GM12878 (cell line): ENCODE measurements at regions not wholly inside any gene's neighbourhood (a gene's known extent, or its start where the extent isn't known, plus 50 kb on each side); places are given as distances from the start of the nearest gene placed in this dataset.

Experiments
- ATAC-seq: fragments of 200-7000 bp; cut with Tn5 transposase; 3 replicates; pipeline ENCODE4 v1.9.1; 2020; ENCODE audit warnings: mild to moderate bottlenecking, moderate library complexity
- BruUV-seq: library from RNA; stranded (reverse); fragments of 400-500 nt; replicated peaks from 2 replicates; lab custom pipeline; 2021; lab: Mats Ljungman, UMichigan
- CTCF ChIA-PET: fragments of 300-600 bp; sonication (Branson Sonifier 250); formaldehyde crosslinking; extraction: SDS; loops from one replicate; lab custom pipeline; 2021; ENCODE audit warnings: inconsistent platforms; lab: Yijun Ruan, JAX
- POLR2A ChIA-PET: fragments of 350-600 bp; formaldehyde crosslinking; extraction: SDS; loops from one replicate; lab custom pipeline; 2021; ENCODE audit warnings: inconsistent platforms; lab: Charles Lee
- RAD21 ChIA-PET: fragments of 300-600 bp; sonication (Branson Sonifier 250); formaldehyde crosslinking; loops from one replicate; lab custom pipeline; 2023; ENCODE audit warnings: antibody characterized with exemption; ENCODE audit not compliant: unreplicated experiment; lab: Charles Lee
- SMC1A ChIA-PET: fragments of 300-600 bp; sonication (Branson Sonifier 250); formaldehyde crosslinking; loops from one replicate; lab custom pipeline; 2023; ENCODE audit not compliant: unreplicated experiment, uncharacterized antibody; lab: Charles Lee
- DNase-seq: peaks from one replicate; pipeline ENCODE4 v3.0.0-alpha.2; 2011; ENCODE audit warnings: low read depth, low spot score
- FAIRE-seq: peaks from 3 replicates; lab custom pipeline; 2011; peaks lifted over from hg19 to GRCh38; lab: Jason Lieb, UNC
- H2AFZ ChIP-seq: 2 replicates; pipeline ENCODE4 v1.6.0; 2011; ENCODE audit warnings: low read depth, low read length, control low read depth; ENCODE audit not compliant: control insufficient read depth
- H3K27ac ChIP-seq: 2 replicates; pipeline ENCODE4 v1.5.1; 2011; ENCODE audit warnings: control low read depth; ENCODE audit not compliant: control insufficient read depth, insufficient read depth
- H3K27me3 ChIP-seq, 2 experiments: replicated peaks in 1 of 2; 2 replicates each; pipeline versions ENCODE4 v1.6.0 to v1.6.1; 2011; ENCODE audit warnings: low read length in 1 of 2; ENCODE audit not compliant: control insufficient read depth in 2 of 2, insufficient read depth in 2 of 2
- H3K36me3 ChIP-seq, 2 experiments: 2 replicates each; pipeline ENCODE4 v1.5.1; 2011; ENCODE audit warnings: low read length in 1 of 2; ENCODE audit not compliant: control insufficient read depth in 2 of 2, insufficient read depth in 2 of 2
- H3K4me1 ChIP-seq: 2 replicates; pipeline ENCODE4 v1.6.1; 2011; ENCODE audit warnings: mild to moderate bottlenecking, low read length, moderate library complexity, mixed read lengths; ENCODE audit not compliant: control insufficient read depth, insufficient read depth
- H3K4me2 ChIP-seq: 2 replicates; pipeline ENCODE4 v1.6.0; 2011; ENCODE audit warnings: control low read depth; ENCODE audit not compliant: control insufficient read depth, insufficient read depth
- H3K4me3 ChIP-seq: fragments of 200-600 bp; sonication (generic); 2 replicates; pipeline ENCODE4 v1.5.1; 2016
- H3K79me2 ChIP-seq: 2 replicates; pipeline ENCODE4 v1.6.0; 2011; ENCODE audit warnings: low read length; ENCODE audit not compliant: control insufficient read depth, insufficient read depth
- H3K9ac ChIP-seq: 2 replicates; pipeline ENCODE4 v1.8.0; 2011; ENCODE audit warnings: low read length, control low read depth, mixed read lengths; ENCODE audit not compliant: control insufficient read depth, insufficient read depth
- H3K9me3 ChIP-seq: replicated peaks from 3 replicates; pipeline ENCODE4 v1.5.1; 2011; ENCODE audit warnings: mild to moderate bottlenecking, low read length; ENCODE audit not compliant: control insufficient read depth, insufficient read depth
- H4K20me1 ChIP-seq: 2 replicates; pipeline ENCODE4 v1.6.0; 2011; ENCODE audit not compliant: control insufficient read depth, insufficient read depth
- BMI1 ChIP-seq: fragments of 450-650 bp; IDR thresholded peaks from 2 replicates; pipeline ENCODE4 v1.6.1; 2016; ENCODE audit warnings: mild to moderate bottlenecking, moderate library complexity, borderline replicate concordance
- CTCF ChIP-seq, 3 experiments: IDR thresholded peaks in 2 of 3; conservative IDR thresholded peaks in 1 of 3; 2 replicates each; pipeline ENCODE4 v1.5.1; 2011; ENCODE audit warnings: low read depth in 3 of 3, low read length in 3 of 3, mild to moderate bottlenecking in 3 of 3, control low read depth in 2 of 3, moderate library complexity in 2 of 3, inconsistent platforms in 1 of 3, mixed read lengths in 1 of 3; ENCODE audit not compliant: control insufficient read depth in 2 of 3, insufficient read depth in 1 of 3; ENCODE audit errors: extremely low read depth in 1 of 3
- DPF2 ChIP-seq: fragments of 450-650 bp; IDR thresholded peaks from 2 replicates; pipeline ENCODE4 v1.6.1; 2017; ENCODE audit warnings: mild to moderate bottlenecking
- ELK1 ChIP-seq: IDR thresholded peaks from 2 replicates; pipeline ENCODE4 v1.6.1; 2012; ENCODE audit warnings: low read depth, low read length, improper control_type of control experiment
- IKZF2 ChIP-seq, 2 experiments: fragments of 450-650 bp; IDR thresholded peaks; 2 replicates each; pipeline ENCODE4 v1.6.1; 2017; ENCODE audit warnings: mild to moderate bottlenecking in 2 of 2, moderate library complexity in 2 of 2
- IRF3 ChIP-seq: fragments of 450-650 bp; IDR thresholded peaks from 2 replicates; pipeline ENCODE4 v1.6.1; 2014; ENCODE audit warnings: mild to moderate bottlenecking
- MEF2B ChIP-seq: fragments of 450-650 bp; IDR thresholded peaks from 2 replicates; pipeline ENCODE4 v1.6.1; 2018; ENCODE audit warnings: mild to moderate bottlenecking, moderate library complexity; ENCODE audit not compliant: partially characterized antibody, poor library complexity, severe bottlenecking
- PAX8 ChIP-seq: fragments of 450-650 bp; IDR thresholded peaks from 2 replicates; pipeline ENCODE4 v1.6.1; 2017; ENCODE audit warnings: mild to moderate bottlenecking, moderate library complexity
- POLR2AphosphoS5 ChIP-seq: IDR thresholded peaks from 2 replicates; pipeline ENCODE4 v1.6.1; 2011; ENCODE audit warnings: mild to moderate bottlenecking, low read length, inconsistent platforms
- SREBF1 ChIP-seq: IDR thresholded peaks from 2 replicates; pipeline ENCODE4 v1.6.1; 2012; ENCODE audit warnings: mild to moderate bottlenecking, low read length
- SREBF2 ChIP-seq: IDR thresholded peaks from 2 replicates; pipeline ENCODE4 v1.6.1; 2012; ENCODE audit warnings: mild to moderate bottlenecking, low read length
- TBL1XR1 ChIP-seq: IDR thresholded peaks from 2 replicates; pipeline ENCODE4 v1.6.1; 2012; ENCODE audit warnings: low read depth, low read length, improper control_type of control experiment
- TCF3 ChIP-seq: IDR thresholded peaks from 2 replicates; pipeline ENCODE4 v1.6.1; 2012; ENCODE audit warnings: low read depth, mild to moderate bottlenecking, low read length, borderline replicate concordance; ENCODE audit not compliant: insufficient read depth
- WGBS: methylation state at CpG from one replicate; pipeline ENCODE4 v1.1.6; 2016; ENCODE audit warnings: low lambda C conversion rate; ENCODE audit not compliant: insufficient replicate concordance, insufficient coverage; ENCODE audit errors: missing lambda C conversion rate; 5-methylcytosine and 5-hydroxymethylcytosine counted together
- in situ Hi-C: fragments of 300-500 bp; cut with MboI; formaldehyde crosslinking; loops from 9 replicates; pipeline ENCODE4 v1.14.3; 2018; ENCODE audit warnings: mixed read lengths
- intact Hi-C: fragments of 100-400 bp; cut with micrococcal nuclease; formaldehyde crosslinking; loops from one replicate; pipeline ENCODE4 v1.14.2; 2022; ENCODE audit not compliant: unreplicated experiment

GRCh38 chr7:152505606-152506005 is 69.8 kb upstream of the KMT2C start:
- POLR2A ChIA-PET, result interaction anchor here (0.8 kb wide), 1 partner anchor 163 kb away, joined by 4 read pairs; no protein-coding TSS in a partner anchor
- H3K9ac ChIP-seq, result no peak overlapping the region
- H3K79me2 ChIP-seq, result no peaks in the 10 kb centered on the region
- no peak overlapping the region for H3K4me2 ChIP-seq
- FAIRE-seq, result no peak
- in situ Hi-C loops, result no loop called here
- SMC1A ChIA-PET, result no interaction called here
- CTCF ChIA-PET, result no interaction called here
- no peak overlapping the region for H2AFZ ChIP-seq
- intact Hi-C loops, result no loop called here
- no peak for ATAC-seq
- H3K4me3 ChIP-seq, result no peak overlapping the region
- no peaks in the 10 kb centered on the region for H4K20me1 ChIP-seq
- TF ChIP-seq TBL1XR1 (no peak), DPF2 (no peak), IRF3 (no peak), TCF3 (no peak), ELK1 (no peak)
- TF ChIP-seq, all 136 proteins: peak for 0
- RAD21 ChIA-PET, result no interaction called here
- Histone ChIP-seq H3K27me3 (no peaks in the 10 kb centered on the region; a peak in 1 of 4 replicates), H3K27ac (no peak overlapping the region), H3K9me3 (no peaks in the 10 kb centered on the region), H3K4me1 (no peaks in the 10 kb centered on the region), H3K36me3 (no peaks in the 10 kb centered on the region)
- DNase-seq, result no peak
- WGBS, result 42% methylated on average over 2 of the region's 2 CpGs
- no TSS peak for BruUV-seq

GRCh38 chr7:152504816-152505215 is 69.0 kb upstream of the KMT2C start:
- Histone ChIP-seq H3K79me2 (no peaks in the 10 kb centered on the region), H3K4me2 (no peak overlapping the region), H3K9me3 (no peaks in the 10 kb centered on the region), H2AFZ (no peak overlapping the region), H3K27me3 (no peaks in the 10 kb centered on the region; a peak in 1 of 4 replicates), H3K4me3 (no peak overlapping the region), H3K4me1 (no peaks in the 10 kb centered on the region), H4K20me1 (no peaks in the 10 kb centered on the region), H3K9ac (no peak overlapping the region), H3K36me3 (no peaks in the 10 kb centered on the region), H3K27ac (no peak overlapping the region)
- intact Hi-C loops, result no loop called here
- no TSS peak for BruUV-seq
- RAD21 ChIA-PET, result no interaction called here
- in situ Hi-C loops, result no loop called here
- POLR2A ChIA-PET, result interaction anchor here (0.6 to 0.8 kb wide), 3 partner anchors 13 to 252 kb away, joined by 3 to 6 read pairs (median 4); no protein-coding TSS in a partner anchor
- CTCF ChIA-PET, result no interaction called here
- SMC1A ChIA-PET, result no interaction called here
- 63% methylated on average over 10 of the region's 10 CpGs for WGBS
- no peak for DNase-seq
- no peak for ATAC-seq
- no peak for FAIRE-seq
- no peak for TF ChIP-seq MEF2B
- TF ChIP-seq SREBF2, result no peak
- no peak for TF ChIP-seq BMI1
- TF ChIP-seq CTCF (IDR thresholded peaks at IDR 0.05 in 2 of 3, conservative IDR thresholded peaks at IDR 0.05 in 1 of 3; ENCODE audit: control insufficient read depth in 2 of 3, extremely low read depth in 1 of 3, insufficient read depth in 1 of 3, low read depth in 3 of 3, low read length in 3 of 3), result no peak
- no peak for TF ChIP-seq PAX8
- TF ChIP-seq SREBF1, result no peak
- no peak for TF ChIP-seq POLR2AphosphoS5
- no peak for TF ChIP-seq IKZF2 (IDR thresholded peaks at IDR 0.05)
